ENCODE measurements at regions not wholly inside any gene's neighbourhood (a gene's known extent, or its start where the extent isn't known, plus 50 kb on each side); places are given as distances from the start of the nearest gene placed in this dataset.

DNA sequence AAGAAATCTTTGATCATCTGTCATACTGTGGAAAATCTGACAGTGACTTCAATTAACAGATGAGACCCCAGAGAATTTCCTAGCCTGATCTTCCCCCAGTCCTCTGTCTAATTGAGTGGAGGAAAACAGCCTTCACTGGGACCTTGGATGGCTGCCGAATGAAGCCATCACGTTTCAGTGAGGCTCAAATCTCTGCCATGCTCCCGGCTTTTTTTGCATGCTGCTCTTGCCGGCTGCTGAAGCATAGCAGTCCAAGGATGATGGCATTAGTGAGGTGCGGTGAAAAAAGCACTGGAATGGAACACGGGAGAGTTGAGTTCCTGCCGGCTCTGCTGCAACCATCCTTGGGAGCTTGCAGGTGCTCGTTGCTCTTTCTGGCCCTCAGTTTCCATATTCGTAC, 430.5 kb downstream of the SLC4A3 start:
- TF ChIP-seq, protein P1, sequence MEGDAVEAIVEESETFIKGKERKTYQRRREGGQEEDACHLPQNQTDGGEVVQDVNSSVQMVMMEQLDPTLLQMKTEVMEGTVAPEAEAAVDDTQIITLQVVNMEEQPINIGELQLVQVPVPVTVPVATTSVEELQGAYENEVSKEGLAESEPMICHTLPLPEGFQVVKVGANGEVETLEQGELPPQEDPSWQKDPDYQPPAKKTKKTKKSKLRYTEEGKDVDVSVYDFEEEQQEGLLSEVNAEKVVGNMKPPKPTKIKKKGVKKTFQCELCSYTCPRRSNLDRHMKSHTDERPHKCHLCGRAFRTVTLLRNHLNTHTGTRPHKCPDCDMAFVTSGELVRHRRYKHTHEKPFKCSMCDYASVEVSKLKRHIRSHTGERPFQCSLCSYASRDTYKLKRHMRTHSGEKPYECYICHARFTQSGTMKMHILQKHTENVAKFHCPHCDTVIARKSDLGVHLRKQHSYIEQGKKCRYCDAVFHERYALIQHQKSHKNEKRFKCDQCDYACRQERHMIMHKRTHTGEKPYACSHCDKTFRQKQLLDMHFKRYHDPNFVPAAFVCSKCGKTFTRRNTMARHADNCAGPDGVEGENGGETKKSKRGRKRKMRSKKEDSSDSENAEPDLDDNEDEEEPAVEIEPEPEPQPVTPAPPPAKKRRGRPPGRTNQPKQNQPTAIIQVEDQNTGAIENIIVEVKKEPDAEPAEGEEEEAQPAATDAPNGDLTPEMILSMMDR (IDR thresholded peaks at IDR 0.05): no peak
- TF ChIP-seq POLR2AphosphoS5 (IDR thresholded peaks at IDR 0.05) (no peak), POLR2A (IDR thresholded peaks at IDR 0.05) (no peak)
